HL-60 (cell line): ENCODE measurements at regions not wholly inside any gene's neighbourhood (a gene's known extent, or its start where the extent isn't known, plus 50 kb on each side); places are given as distances from the start of the nearest gene placed in this dataset.

Source experiments
- DNase-seq, 2 experiments: peaks; one replicate each; pipeline ENCODE4 v3.0.0-alpha.2; 2010 to 2020; ENCODE audit warnings: low read depth in 1 of 2, low spot score in 1 of 2
- H3K27ac ChIP-seq: fragments of 250-450 bp; sonication (Bioruptor Pico); replicated peaks from 2 replicates; pipeline ENCODE4 v1.5.1; 2020; ENCODE audit warnings: mild to moderate bottlenecking, moderate library complexity
- H3K27me3 ChIP-seq: fragments of 250-450 bp; sonication (Bioruptor Pico); 2 replicates; pipeline ENCODE4 v1.5.1; 2021; ENCODE audit warnings: mild to moderate bottlenecking, moderate library complexity; ENCODE audit not compliant: insufficient read depth, poor library complexity, severe bottlenecking
- H3K4me3 ChIP-seq: replicated peaks from 2 replicates; pipeline ENCODE4 v1.5.1; 2011; ENCODE audit warnings: mild to moderate bottlenecking, control low read depth, low read length; ENCODE audit not compliant: insufficient read depth
- CTCF ChIP-seq: IDR thresholded peaks from one replicate; pipeline ENCODE4 v1.5.1; 2011; ENCODE audit warnings: low read length, control low read depth, inconsistent platforms; ENCODE audit not compliant: insufficient read depth
- GABPA ChIP-seq: IDR thresholded peaks from 2 replicates; pipeline ENCODE4 v1.6.1; 2012; ENCODE audit warnings: low read depth
- POLR2AphosphoS5 ChIP-seq: IDR thresholded peaks from 2 replicates; pipeline ENCODE4 v1.6.1; 2012; ENCODE audit warnings: low read depth
- REST ChIP-seq: IDR thresholded peaks from 2 replicates; pipeline ENCODE4 v1.6.1; 2012; ENCODE audit warnings: low read depth; ENCODE audit not compliant: insufficient replicate concordance
- SPI1 ChIP-seq: IDR thresholded peaks from 2 replicates; pipeline ENCODE4 v1.6.1; 2012; ENCODE audit warnings: low read depth, mild to moderate bottlenecking, borderline replicate concordance

- Histone ChIP-seq H3K27ac (no peak overlapping the region), H3K4me3 (no peak overlapping the region), H3K27me3 (peaks cover 7% of the 10 kb centered on the region)
- DNase-seq: no peak
- no peak for TF ChIP-seq SPI1
Observed at GRCh38 chr6:26269531-26270485, 95.2 kb upstream of the BTN3A2 start.

DNA sequence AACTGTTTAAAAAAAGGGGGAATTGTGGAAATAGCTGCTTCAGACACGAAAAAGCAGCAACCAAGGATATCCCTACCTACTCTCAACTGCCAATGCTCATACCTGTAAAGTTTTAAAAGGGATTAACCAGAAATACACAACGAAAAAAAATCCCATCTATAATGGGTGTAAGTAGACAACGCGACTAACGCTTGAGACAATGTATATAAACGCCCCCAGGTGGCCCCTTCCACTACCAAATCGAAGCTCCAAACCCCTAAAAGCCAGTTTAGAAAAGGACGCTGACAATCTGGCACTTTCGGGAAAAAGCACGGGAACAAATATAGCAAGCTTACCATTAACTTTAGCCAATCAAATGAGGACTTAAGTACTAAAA, 94.5 kb upstream of the BTN3A2 start:
- H3K27ac ChIP-seq: no peak overlapping the region

GRCh38 chr6:26270903-26271667, 93.9 kb upstream of the BTN3A2 start:
- TF ChIP-seq REST (no peak), CTCF (no peak), GABPA (no peak), SPI1 (no peak), POLR2AphosphoS5 (no peak)
- peaks cover 7% of the 10 kb centered on the region for H3K27me3 ChIP-seq
- H3K27ac ChIP-seq: no peak overlapping the region
- no peak for DNase-seq
- H3K4me3 ChIP-seq: no peak overlapping the region

More for the DNA sequence above, 94.5 kb upstream of the BTN3A2 start:
- peaks cover 7% of the 10 kb centered on the region for H3K27me3 ChIP-seq
- no peak overlapping the region for H3K4me3 ChIP-seq
- TF ChIP-seq REST (no peak), SPI1 (no peak), GABPA (no peak), CTCF (no peak), POLR2AphosphoS5 (no peak)
- no peak for DNase-seq

DNA sequence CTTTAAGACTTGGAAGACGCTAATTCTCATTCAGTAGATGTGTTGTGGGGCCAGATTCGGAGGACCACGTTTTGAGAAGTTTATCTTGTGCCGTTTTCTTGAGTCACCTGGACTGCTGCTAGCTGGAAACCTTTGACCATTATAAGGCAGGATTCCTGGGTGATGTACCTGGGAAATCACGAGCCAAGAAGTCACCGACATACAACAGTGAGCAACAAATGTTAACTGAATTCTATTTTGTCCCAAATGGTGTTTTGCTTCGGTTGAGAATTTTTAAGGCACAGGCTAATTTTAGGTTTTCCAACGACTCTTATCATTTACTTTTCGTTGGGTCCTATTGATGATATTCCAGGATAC, 93.4 kb upstream of the BTN3A2 start:
- DNase-seq: no peak

More for the DNA sequence above, 93.4 kb upstream of the BTN3A2 start:
- TF ChIP-seq POLR2AphosphoS5 (no peak), GABPA (no peak), REST (no peak), CTCF (no peak)
- no peak overlapping the region for H3K27ac ChIP-seq
- H3K4me3 ChIP-seq: no peak overlapping the region
- peaks cover 7% of the 10 kb centered on the region for H3K27me3 ChIP-seq
